ENCODE measurements at regions not wholly inside any gene's neighbourhood (a gene's known extent, or its start where the extent isn't known, plus 50 kb on each side); places are given as distances from the start of the nearest gene placed in this dataset.

GRCh38 chr6:14369717-14370116 lies 252.1 kb downstream of the CD83 start:
- TF ChIP-seq, protein P1, sequence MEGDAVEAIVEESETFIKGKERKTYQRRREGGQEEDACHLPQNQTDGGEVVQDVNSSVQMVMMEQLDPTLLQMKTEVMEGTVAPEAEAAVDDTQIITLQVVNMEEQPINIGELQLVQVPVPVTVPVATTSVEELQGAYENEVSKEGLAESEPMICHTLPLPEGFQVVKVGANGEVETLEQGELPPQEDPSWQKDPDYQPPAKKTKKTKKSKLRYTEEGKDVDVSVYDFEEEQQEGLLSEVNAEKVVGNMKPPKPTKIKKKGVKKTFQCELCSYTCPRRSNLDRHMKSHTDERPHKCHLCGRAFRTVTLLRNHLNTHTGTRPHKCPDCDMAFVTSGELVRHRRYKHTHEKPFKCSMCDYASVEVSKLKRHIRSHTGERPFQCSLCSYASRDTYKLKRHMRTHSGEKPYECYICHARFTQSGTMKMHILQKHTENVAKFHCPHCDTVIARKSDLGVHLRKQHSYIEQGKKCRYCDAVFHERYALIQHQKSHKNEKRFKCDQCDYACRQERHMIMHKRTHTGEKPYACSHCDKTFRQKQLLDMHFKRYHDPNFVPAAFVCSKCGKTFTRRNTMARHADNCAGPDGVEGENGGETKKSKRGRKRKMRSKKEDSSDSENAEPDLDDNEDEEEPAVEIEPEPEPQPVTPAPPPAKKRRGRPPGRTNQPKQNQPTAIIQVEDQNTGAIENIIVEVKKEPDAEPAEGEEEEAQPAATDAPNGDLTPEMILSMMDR (IDR thresholded peaks at IDR 0.05) = no peak
- TF ChIP-seq POLR2A (IDR thresholded peaks at IDR 0.05) (no peak), POLR2AphosphoS5 (IDR thresholded peaks at IDR 0.05) (no peak), EP300 (IDR thresholded peaks at IDR 0.05) (no peak)
